ENCODE measurements at regions not wholly inside any gene's neighbourhood (a gene's known extent, or its start where the extent isn't known, plus 50 kb on each side); places are given as distances from the start of the nearest gene placed in this dataset.

DNA sequence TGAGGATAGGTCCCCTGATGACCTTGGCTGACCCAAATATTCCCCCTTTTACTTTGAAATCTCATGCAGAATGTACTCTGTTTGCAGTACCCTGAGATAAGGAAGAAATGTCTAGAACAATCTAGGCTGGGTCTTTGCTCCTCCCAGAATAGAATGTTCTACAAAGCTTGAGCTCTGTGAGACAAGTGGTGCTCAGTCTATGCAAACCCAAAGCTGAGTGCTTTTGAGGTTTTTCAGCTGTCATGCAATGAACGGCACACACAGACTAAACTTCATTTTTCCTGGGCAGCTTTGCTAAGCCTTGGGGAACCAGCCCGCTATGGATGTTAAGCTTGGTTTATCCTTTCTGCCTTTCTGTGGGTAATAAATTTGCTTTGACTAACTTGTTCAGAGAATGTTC, 513.6 kb downstream of the FAT4 start:
- DNase-seq, result no peak

DNA sequence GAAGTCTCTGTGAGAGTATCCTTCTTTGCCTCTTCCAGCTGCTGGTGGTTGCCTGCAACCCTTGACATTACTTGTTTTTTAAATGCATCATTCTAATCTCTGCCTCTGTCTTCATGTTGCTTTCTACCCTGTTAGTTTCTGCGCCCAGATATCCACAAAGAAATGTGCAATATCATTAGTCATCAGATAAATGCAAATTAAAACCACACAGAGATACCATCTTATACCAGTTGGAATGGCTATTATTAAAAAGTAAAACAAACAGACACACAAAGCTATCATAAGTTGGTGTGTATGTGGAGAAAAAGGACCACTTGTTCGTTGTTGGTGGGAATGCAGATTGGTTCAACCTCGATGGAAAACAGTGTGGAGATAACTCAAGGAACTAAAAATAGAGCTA, 517.4 kb downstream of the FAT4 start:
- no peak for DNase-seq

DNA sequence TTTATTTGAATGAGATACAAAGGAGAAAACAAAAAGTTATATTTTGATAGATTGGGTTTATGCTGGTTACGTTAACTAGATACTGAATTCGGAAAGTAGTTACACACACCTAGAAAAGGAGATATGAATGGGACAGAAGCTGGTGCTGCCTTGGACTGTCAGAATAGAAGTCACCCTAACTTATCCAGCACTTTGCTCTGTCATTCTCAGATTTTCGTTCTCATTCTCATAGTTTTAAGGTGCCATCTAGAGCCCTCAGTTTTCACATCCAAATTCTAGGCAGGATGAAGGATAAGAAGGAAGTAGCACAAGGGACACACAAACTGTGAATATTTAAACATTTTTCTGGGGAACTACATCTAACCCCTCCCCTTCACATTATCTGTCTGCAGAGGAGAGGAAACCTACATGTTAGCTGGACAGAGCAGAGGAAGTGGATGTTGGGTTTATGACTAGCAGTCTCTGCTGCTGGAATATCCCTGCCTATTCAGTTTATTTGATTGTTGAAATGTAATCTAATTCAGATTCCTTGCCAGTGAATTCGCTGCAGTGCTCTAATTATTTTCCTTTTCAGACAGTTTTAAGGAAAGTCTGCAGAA, 521.9 kb downstream of the FAT4 start:
- DNase-seq, result no peak

DNA sequence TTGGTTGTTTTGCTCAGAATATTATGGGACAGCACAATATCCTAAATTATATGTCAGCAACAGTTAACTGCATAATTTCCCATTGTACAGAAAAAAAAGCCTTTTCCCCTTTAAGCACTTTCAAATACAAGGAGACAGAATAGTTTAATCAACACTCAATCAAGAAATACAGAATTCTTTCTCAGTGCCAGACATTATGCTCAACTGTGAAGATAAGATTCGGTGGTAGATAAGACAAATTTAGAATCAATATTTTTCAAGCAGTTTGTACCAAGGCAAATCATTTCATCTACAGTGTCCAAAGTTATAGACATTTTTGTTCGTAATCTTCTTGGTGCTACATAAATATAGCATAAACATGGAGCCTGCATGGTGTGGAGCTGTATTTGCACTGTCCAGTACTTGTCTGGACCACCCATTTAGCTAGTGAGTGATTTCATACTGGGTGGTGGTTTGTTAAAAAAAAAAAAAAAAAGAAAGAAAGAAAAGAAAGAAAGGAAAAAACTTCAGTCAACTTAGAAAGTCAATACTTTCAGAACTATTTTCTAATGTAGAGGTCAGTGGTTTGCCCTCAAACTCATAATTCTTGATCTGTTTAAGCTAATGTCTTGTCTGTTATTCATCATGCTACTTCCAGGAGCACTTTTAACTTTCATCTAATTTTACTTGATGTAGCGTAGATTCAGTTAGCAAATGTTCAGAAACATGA, 522.9 kb downstream of the FAT4 start:
- DNase-seq, result no peak

DNA sequence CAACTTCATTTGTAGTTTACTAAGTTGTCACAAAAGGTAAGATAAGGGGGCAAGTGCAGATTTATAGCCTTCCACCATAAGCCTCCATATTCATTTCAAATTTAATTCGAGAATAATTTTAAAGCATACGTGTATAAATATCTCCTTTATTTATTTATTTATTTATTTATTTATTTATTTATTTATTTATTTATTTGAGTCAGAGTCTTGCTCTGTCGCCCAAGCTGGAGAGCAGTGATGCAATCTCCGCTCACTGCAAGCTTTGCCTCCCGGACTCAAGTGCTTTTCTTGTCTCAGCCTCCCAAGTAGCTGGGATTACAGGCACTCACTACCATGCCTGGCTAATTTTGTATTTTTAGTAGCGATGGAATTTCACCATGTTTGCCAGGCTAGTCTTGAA, 523.4 kb downstream of the FAT4 start:
- no peak for DNase-seq

DNA sequence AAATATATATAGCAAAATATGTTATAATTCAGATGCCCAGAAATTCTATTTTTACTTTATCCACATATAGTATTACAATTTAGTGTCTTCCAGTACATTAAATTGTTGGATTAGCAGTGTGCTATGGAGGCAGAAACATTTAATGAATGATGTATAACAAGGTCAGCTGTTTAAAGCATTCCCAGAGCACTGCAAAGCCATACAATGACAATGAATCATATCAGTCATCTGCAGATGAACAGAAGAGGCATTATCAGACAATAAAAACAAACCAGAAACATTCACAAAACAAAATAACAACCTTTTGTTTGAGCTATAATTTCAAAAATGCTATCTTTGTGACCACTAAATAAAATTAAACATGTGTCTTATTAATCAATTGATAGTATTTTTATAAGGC, 524.2 kb downstream of the FAT4 start:
- no peak for DNase-seq

DNA sequence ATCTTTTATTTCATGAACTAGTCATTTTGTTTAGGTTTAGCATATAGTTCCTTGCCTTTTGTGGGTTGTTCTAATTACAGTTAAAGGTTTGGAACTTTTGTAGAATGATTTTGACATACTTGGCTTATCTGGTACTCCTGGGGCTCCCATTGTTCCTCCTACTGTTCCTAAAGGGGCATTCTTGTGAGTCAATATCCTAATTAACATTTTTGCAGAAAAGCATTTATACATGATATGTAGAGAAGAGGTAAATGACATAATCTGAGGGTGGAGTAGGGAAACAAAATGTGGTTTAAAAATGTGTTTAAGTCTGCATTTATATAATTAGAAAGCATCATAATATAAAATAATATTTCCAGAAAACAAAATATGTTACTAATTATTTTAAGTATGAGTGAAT, 529.2 kb downstream of the FAT4 start:
- no peak for DNase-seq

DNA sequence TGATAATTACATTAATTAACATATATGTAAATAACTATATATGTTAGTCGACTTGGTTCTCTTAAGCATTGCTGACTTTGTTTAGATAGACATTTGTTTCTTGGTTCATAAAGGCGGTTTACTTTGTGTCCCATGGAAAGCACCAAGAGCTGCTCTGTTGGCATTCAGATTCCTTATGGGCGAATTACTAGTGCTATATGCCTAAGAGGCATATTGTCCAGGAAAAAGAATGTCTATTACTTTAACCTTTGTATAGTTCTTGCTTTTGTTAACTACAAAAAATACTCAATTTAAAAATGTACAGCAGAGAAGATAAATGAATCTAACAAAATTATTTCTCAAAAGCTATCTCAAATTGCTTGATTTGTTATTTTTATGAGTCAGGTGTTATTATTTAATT, 532.8 kb downstream of the FAT4 start:
- no peak for DNase-seq

DNA sequence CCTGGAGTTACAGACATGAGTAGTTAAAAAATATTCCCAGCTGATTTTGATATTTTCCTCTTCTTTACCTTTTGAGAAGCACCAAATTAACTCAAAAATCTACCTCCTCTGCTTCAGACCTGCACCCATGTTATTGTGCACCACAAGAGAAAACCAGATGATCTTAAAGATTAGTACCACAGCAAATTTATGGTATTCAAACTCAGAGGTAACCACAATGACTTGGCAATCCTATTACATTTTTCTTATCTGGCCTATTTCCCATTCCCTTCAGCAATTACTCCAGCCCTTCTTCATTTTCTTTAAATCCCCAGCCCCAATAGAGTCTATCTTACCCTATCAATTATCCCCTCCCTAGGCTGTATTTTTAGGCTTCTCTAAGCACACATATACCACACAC, 535.1 kb downstream of the FAT4 start:
- no peak for DNase-seq

DNA sequence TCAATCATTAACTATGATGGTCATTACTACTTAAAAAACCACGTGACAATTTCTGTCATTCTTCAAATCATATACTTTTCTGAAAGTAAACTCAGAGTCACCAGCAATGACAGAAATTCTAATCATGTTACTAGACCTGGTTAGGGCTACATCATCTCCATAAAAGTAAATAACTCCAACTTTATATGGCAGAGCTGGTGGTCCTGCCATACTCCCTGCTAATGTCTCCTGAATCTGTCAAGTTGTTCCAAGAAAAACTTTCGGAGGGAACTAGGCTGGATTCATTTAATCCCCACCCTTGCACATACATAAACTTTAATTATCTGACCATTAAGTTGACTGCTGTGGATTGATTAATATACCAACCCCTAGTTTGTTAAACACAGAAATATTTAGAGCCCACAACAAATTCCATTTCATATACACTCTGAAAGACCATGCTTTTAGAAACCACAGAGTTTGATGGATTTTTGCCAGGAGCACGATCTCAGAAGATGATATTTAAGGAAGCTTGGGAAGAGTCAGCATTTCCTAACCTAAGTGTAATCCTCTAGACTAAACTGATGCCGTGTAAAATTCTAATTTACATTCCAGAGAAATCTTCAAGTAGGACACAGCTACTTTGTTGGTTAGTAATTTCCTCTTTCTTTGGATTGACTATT, 577.0 kb downstream of the FAT4 start:
- no peak for DNase-seq

DNA sequence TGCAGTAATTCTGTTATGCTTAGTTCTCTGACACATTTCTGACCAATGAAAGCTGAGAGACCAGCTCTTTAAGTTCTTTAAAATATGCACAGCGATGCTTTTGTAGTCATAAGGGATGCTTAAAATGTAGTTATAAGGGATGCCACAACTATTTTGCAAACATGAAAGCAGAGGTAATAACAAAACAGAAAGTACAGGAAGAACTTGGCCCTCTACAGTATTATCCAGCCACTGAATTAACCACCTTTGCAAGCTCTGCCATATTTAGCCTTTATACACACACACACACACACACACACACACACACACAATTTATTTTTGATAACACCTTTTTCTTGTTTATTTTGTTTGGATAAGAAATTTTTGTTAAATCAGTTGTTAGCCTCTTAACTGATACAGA, 590.0 kb downstream of the FAT4 start:
- DNase-seq, result no peak

DNA sequence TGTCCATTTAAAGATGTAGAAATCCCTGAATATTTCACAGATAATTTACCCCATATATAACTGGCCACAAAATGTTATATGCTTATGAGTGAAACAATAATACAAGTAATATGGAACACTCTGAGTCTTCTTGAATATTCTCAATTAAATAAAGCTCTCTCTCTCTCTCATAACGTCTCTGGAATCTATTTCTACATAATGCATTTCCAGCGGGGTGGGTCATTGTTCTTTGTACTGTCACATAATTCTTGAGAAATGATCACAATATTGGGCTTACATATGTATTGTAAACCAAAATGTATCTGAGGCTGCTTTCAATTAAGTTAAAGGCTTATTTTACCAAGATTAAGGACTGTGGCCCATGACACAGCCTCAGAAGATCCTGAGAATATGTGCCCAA, 596.3 kb downstream of the FAT4 start:
- no peak for DNase-seq

DNA sequence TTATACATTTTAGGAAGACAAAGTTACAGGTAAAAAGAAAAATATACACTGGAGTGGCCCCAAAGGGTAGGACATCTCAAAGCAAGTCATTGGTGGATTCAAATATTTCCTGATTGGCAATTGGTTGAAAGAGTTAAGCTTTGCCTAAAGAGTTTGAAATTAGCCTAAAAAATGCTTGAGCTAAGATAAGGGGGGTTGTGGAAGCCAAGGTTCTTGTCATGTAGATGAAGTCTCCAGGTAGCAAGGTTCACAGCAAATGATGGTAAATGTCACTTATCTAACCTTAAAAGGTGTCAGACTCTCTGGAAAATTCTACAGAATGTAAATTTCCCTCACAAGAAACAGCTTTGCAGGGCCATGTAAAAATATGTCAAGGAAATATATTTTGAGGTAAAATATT, 596.7 kb downstream of the FAT4 start:
- DNase-seq, result no peak

DNA sequence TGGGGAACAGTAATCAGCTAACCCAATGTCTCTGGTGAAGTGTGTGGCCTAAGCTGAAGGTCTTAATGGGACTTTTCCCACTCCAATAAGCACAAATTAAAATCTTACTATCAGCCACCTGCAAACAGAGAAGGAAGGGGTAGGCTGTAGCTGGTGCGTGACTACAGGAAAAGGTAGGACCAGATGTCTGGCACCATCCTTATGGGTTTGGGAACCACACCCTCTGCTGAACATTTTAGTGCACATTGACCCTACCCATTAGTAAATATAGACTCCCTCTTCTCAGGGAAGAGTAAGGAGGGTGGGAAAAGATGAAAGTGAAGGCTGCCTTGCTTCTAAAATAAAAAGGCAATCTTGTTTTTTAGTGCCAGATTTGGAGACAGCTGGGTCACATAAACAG, 602.8 kb downstream of the FAT4 start:
- no peak for DNase-seq

DNA sequence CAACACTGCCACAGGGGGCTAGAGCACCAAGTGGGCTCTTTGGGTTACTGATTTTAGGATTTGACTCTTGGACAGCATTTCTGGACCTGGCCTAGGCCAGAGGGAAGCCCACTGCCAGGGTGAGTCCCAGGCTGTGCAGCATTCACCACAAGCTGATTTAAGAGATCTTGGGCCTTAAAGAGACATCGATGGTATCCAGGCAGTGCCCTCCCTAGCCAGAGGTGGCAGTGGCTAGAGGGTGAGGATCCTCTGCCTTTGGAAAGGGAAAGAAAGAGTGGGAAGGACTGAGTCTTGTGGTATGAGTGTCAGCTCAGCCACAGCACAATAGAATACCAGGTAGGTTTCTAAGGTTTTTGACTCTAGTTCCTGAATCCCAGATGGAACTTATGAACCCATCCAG, 613.9 kb downstream of the FAT4 start:
- DNase-seq, result no peak

DNA sequence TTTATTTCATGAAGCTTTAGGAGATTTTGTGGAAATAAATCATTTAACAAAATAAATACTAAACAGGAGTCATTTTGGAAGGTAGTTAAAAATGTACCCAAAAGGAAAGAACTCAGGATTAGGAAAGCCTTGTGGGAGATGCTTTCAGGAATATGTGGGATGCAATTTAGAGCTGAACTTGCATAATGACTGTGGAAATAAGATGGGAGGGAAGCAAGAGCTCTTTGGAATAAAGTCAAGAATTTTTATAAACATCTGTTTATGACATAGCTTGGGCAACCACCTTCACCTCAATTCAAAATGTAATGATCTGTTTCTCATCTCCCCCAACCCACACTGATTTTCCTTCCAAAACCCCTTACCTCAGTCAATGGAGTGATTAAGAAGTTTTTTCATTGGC, 623.8 kb downstream of the FAT4 start:
- DNase-seq, result no peak

DNA sequence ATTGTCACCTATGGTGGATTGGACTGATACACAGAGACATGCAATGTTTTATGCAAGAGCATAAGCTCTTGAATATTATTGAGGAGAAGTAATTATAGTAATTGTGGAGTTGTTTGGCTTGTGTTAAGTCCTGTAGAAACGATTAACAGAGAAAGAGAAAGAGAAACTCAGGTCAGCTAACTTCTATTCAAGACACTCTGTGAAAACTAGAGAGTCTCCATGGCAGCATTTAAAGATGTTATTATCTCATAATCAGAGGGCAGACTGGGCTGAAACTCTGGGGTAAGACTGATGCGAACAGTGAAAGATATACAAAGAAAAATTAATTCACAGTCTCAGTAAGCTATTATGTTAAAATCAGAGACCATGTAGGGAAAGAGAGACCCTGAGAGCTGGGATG, 625.7 kb downstream of the FAT4 start:
- no peak for DNase-seq

DNA sequence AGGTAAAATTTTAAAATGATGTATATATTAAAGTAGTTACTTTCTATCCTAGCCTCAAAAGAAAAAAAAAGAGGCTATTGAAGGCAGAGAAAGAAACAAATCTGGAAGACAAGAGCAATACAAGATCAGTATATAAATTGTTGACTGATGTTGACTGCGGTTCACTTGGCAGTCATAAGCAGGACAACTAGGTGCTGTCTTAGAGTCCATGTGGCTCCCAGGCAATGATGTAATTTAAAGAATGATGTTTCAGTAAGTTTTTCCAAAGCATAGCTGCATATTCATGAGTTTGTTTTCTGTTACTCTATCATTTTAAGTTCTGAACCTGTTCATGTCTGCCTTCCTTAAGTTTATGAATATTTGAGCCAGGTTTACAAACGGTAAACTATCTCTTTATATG, 630.2 kb downstream of the FAT4 start:
- no peak for DNase-seq

DNA sequence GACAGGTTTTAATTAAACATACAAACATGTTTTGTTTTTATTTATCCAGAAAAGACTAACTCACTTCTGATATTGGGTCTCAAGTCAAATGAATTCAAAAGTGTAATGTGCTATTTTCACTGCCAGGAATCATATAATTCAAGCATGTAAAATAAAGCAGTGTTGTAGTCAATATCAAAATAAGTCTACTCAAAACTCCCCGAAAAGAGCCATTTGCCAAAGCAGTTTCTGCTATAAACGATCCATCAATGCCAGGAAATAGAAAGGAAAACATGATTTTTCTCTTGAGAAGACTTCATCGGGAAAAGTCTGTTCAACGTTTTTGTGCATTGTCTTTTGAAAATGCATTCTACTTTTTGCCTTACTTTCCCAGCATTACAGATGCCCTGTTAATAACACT, 633.3 kb downstream of the FAT4 start:
- DNase-seq, result no peak

DNA sequence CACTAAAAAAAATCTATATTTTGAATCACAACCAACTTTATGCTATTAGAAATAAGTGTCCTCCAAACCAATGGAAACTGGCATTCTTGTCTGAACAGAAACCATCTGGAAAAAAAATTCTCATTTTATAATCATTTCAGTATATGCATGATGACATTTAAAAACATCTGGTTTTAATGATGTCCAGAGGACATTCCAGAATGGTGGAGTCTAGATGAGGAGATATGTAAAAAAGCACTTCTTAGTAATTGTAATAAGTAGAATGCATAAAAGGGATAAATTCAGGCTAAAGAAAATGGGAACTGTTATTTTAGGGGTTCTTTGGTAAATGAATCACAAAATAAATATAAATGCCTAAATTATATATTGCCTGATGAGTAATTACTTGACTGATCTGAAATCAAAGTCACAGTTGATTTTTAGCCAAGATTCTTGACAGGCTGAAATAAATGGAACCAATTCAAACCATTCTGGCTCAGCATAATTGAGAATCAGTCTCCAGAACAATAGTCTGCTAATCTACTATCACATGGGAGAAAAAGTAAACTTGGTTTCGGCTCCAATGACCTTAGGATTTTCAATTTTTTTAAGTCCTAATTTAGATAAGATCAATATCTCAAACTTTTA, 636.6 kb downstream of the FAT4 start:
- DNase-seq, result no peak

DNA sequence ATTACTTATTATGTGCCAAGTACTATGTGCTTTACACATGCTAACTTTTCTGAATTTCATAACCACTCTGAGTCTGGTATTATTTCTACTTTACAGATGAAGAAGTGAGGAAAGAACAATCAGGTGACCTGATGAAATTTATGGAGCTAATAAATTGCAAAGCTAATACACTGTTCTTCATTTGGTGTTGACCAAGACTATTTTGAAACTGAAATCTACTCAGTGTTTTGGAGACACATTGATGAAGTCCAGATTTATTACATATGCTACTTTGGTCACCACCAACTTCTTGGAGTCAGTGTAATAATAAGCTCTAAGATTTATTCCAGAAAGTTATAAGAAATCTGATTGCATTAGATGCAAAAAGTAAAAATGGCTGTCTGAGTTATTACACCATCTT, 637.9 kb downstream of the FAT4 start:
- DNase-seq, result no peak

DNA sequence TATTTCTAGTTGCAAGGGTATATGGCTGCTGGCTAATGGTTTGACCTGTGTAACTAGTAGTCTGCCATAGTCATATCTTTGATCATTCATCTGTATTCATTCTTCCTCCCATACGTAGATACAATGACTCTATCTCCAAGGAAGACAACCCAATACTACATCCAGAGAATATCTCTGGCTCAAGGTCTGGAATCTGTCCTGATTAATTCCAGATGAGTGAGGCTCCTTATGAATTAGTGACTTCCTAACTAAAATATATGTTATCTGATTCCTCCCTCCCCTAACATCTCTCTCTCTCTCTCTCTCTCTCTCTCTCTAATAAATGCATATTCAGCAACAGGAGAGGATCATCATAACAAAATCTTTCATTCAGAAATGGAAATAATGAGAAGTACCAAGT, 641.5 kb downstream of the FAT4 start:
- DNase-seq, result no peak

DNA sequence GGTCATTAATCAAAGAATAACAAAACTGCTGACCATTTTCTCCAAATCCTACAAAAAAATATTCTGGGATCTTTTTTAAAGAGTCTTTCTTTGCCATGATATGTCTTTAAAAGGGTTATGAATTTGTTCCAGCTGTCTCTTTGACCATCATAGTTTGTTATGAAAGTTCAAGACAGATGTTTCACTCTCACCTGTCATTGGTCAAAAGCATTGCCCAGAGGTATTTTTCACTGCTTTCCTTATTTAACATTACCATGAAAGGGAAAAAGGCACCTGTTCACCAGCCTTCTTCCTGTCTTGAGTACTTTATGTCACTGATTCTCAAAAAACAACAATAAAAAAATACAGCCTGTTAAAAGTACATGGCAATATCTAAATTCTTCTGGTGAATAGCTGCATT, 643.8 kb downstream of the FAT4 start:
- no peak for DNase-seq

DNA sequence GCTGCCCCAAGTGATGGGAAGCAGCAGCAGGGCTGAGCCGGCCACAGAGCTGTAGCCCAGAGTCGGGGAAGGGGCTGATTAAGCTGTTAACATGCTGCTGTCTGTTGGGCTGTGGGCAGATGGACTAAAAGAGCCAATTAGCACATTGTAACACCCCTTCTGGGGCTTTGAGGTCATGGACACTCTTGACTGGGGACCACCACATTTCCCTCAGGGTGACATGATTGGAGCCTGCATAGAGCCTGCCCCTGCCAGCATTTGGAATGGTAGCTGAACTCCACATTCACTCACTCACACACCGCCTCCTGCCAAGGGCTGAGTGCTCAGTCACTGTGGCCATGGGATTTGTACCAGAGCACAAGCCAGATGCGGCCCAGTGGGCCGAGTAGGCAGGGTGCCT, 646.9 kb downstream of the FAT4 start:
- no peak for DNase-seq
